ENCODE measurements at regions not wholly inside any gene's neighbourhood (a gene's known extent, or its start where the extent isn't known, plus 50 kb on each side); places are given as distances from the start of the nearest gene placed in this dataset.

DNA sequence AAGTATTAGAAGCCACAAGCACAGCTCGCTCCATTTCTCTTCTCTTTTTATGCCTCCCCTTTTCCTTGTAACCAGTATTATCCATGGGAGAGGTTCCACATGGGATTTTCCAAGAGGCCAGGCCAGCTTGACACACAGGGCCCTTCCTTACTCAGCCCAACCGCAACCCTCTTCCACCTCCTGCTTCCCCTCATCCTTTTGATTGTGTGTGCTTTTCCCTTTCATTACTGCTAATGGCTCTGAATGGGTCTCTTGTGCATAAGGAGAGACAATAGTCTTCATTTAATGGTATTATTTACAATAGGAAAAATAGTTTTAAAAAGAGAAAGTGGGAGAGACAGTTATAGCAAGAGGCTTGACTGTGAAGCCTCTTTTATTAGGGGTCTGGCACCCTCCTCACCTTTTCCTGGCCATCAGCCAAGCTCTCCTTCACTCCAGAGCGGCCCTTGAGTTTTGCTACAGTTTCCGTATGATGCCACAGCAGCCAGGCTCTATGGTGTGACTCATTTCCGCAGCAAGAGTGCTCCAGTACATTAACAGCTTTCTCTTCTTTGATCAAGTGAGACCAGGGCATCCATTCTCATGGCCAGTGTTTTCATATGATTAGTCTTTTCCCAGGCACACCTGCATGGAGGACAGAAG is 579.5 kb downstream of the TFAP2B start:
- no peak overlapping the region for H3K27ac ChIP-seq (ENCODE audit: low read depth, low read length)
- no peaks in the 10 kb centered on the region for H3K79me2 ChIP-seq (ENCODE audit: insufficient read depth, low read length)
- no peaks in the 10 kb centered on the region for H3K9me3 ChIP-seq (ENCODE audit: low read depth, low read length)
- no peak overlapping the region for H3K4me3 ChIP-seq (ENCODE audit: insufficient read depth, low read length)
- H2AFZ ChIP-seq (ENCODE audit: low read length): no peak overlapping the region
- DNase-seq (ENCODE audit: insufficient read length, low spot score, missing footprints): no peak
- H3K36me3 ChIP-seq (ENCODE audit: insufficient read depth, low read length): no peaks in the 10 kb centered on the region
- TF ChIP-seq, protein P1, sequence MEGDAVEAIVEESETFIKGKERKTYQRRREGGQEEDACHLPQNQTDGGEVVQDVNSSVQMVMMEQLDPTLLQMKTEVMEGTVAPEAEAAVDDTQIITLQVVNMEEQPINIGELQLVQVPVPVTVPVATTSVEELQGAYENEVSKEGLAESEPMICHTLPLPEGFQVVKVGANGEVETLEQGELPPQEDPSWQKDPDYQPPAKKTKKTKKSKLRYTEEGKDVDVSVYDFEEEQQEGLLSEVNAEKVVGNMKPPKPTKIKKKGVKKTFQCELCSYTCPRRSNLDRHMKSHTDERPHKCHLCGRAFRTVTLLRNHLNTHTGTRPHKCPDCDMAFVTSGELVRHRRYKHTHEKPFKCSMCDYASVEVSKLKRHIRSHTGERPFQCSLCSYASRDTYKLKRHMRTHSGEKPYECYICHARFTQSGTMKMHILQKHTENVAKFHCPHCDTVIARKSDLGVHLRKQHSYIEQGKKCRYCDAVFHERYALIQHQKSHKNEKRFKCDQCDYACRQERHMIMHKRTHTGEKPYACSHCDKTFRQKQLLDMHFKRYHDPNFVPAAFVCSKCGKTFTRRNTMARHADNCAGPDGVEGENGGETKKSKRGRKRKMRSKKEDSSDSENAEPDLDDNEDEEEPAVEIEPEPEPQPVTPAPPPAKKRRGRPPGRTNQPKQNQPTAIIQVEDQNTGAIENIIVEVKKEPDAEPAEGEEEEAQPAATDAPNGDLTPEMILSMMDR (IDR thresholded peaks at IDR 0.05; ENCODE audit: extremely low read depth, low read depth, low read length): no peak
- no peak overlapping the region for H3K4me2 ChIP-seq (ENCODE audit: insufficient read depth, low read length)
- no peaks in the 10 kb centered on the region for H3K27me3 ChIP-seq (ENCODE audit: insufficient read depth, low read length)
- H3K4me1 ChIP-seq (ENCODE audit: insufficient read depth, low read length): no peaks in the 10 kb centered on the region
- H4K20me1 ChIP-seq (ENCODE audit: insufficient read depth, low read length): no peaks in the 10 kb centered on the region

DNA sequence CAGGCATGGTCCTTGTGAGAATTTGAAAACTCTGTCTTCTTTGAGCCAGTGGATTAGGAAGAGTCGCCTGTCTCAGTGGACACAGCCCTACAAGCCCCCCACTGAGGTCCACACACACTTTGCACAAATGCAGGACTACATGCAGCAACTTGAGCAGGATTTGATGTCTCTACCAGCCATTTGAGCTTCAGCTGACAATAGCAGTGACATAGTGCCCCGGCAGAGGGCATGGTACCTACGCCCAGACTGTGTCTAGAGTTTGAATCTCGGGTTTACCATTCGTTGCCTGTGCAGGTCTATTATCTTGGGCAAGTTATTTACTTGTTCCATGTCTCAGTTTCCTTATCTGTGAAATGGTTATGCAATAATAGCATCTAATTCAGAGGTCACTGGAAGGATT is 580.1 kb downstream of the TFAP2B start:
- Histone ChIP-seq H3K27me3 (ENCODE audit: insufficient read depth, low read length) (no peaks in the 10 kb centered on the region), H3K4me3 (ENCODE audit: insufficient read depth, low read length) (no peak overlapping the region), H3K9me3 (ENCODE audit: low read depth, low read length) (no peaks in the 10 kb centered on the region), H3K27ac (ENCODE audit: low read depth, low read length) (no peak overlapping the region), H2AFZ (ENCODE audit: low read length) (no peak overlapping the region), H3K79me2 (ENCODE audit: insufficient read depth, low read length) (no peaks in the 10 kb centered on the region), H3K36me3 (ENCODE audit: insufficient read depth, low read length) (no peaks in the 10 kb centered on the region), H4K20me1 (ENCODE audit: insufficient read depth, low read length) (no peaks in the 10 kb centered on the region), H3K4me1 (ENCODE audit: insufficient read depth, low read length) (no peaks in the 10 kb centered on the region), H3K4me2 (ENCODE audit: insufficient read depth, low read length) (no peak overlapping the region)
- no peak for DNase-seq (ENCODE audit: insufficient read length, low spot score, missing footprints)
- TF ChIP-seq, protein P1 (IDR thresholded peaks at IDR 0.05; ENCODE audit: extremely low read depth, low read depth, low read length): no peak

DNA sequence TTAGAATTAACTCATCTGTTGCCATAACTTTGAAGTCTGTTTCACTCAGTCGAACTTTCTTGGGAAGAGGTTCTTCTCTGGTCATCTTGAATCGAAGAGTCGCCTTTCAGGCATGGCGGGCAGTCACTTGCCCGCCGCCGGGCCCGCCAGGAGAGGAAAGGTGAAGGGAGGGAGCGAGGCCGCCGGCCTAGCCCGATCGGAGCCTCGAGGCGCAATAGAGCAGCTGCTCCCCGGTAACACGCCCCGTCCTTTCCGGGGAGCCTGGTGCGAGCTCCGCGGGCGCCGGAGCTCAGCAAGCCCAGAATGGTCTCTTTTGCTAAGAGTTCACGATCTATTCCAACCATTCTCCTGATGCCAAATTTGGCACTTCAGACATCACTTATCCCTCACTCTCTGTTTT is 591.8 kb downstream of the TFAP2B start:
- TF ChIP-seq, protein P1 (IDR thresholded peaks at IDR 0.05; ENCODE audit: extremely low read depth, low read depth, low read length): no peak
- Histone ChIP-seq H3K27ac (ENCODE audit: low read depth, low read length) (no peak overlapping the region), H3K4me3 (ENCODE audit: insufficient read depth, low read length) (no peak overlapping the region), H3K4me2 (ENCODE audit: insufficient read depth, low read length) (no peak overlapping the region), H3K27me3 (ENCODE audit: insufficient read depth, low read length) (no peaks in the 10 kb centered on the region), H3K9me3 (ENCODE audit: low read depth, low read length) (peaks cover 8% of the 10 kb centered on the region), H3K79me2 (ENCODE audit: insufficient read depth, low read length) (no peaks in the 10 kb centered on the region), H3K36me3 (ENCODE audit: insufficient read depth, low read length) (no peaks in the 10 kb centered on the region), H3K4me1 (ENCODE audit: insufficient read depth, low read length) (no peaks in the 10 kb centered on the region), H4K20me1 (ENCODE audit: insufficient read depth, low read length) (no peaks in the 10 kb centered on the region), H2AFZ (ENCODE audit: low read length) (no peak overlapping the region)
- DNase-seq (ENCODE audit: insufficient read length, low spot score, missing footprints): no peak

DNA sequence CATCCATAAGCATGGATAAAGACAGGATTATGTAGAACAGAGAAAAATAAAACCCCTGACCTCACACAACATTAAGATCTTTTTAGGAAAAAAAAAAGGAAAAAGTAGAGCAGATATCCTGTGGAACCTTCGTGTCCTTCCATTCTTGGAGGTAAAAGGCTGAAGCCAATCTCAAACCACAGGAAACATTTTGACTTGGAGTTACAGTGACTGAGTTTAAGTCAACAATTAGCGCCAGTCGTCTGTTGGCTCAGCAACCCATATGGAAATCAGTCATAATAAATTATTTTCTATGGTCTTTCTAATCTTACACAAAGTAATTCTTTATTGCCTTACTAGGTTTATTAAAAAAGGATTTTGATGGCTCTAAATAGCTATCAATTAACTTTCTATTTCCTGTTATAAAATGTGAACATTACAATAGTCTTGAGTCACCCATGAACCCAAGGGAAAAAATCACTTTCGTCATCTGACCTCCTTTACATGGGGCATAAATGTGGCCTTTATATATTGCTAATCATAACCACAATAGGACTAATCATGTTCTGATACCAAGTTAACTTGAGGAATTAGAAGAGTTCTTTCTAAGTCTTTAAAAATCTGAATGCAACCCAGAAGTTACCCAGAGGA is 592.9 kb downstream of the TFAP2B start:
- Histone ChIP-seq H3K27me3 (ENCODE audit: insufficient read depth, low read length) (no peaks in the 10 kb centered on the region), H3K4me3 (ENCODE audit: insufficient read depth, low read length) (no peak overlapping the region), H3K4me1 (ENCODE audit: insufficient read depth, low read length) (no peaks in the 10 kb centered on the region), H3K79me2 (ENCODE audit: insufficient read depth, low read length) (no peaks in the 10 kb centered on the region), H3K4me2 (ENCODE audit: insufficient read depth, low read length) (no peak overlapping the region), H3K9me3 (ENCODE audit: low read depth, low read length) (peaks cover 7% of the 10 kb centered on the region), H2AFZ (ENCODE audit: low read length) (no peak overlapping the region), H3K36me3 (ENCODE audit: insufficient read depth, low read length) (no peaks in the 10 kb centered on the region), H4K20me1 (ENCODE audit: insufficient read depth, low read length) (no peaks in the 10 kb centered on the region), H3K27ac (ENCODE audit: low read depth, low read length) (no peak overlapping the region)
- no peak for DNase-seq (ENCODE audit: insufficient read length, low spot score, missing footprints)
- TF ChIP-seq, protein P1 (IDR thresholded peaks at IDR 0.05; ENCODE audit: extremely low read depth, low read depth, low read length): no peak

Data from osteoblast (primary cell).